Endodermal cell (in vitro differentiated cells): ENCODE measurements at regions not wholly inside any gene's neighbourhood (a gene's known extent, or its start where the extent isn't known, plus 50 kb on each side); places are given as distances from the start of the nearest gene placed in this dataset.

Source experiments
- DNase-seq: peaks from one replicate; pipeline ENCODE4 v3.0.0-alpha.2; 2017
- H3K27ac ChIP-seq: 2 replicates; pipeline ENCODE4 v1.5.1; 2013; ENCODE audit warnings: mild to moderate bottlenecking, low read depth, low read length, moderate library complexity
- H3K27me3 ChIP-seq: 2 replicates; pipeline ENCODE4 v1.6.1; 2013; ENCODE audit warnings: mild to moderate bottlenecking, low read length, moderate library complexity; ENCODE audit not compliant: insufficient read depth, control insufficient read depth, poor library complexity, severe bottlenecking
- H3K36me3 ChIP-seq: 2 replicates; pipeline ENCODE4 v1.7.0; 2013; ENCODE audit warnings: mild to moderate bottlenecking, low read length, moderate library complexity; ENCODE audit not compliant: control insufficient read depth, insufficient read depth
- H3K4me1 ChIP-seq: one replicate; pipeline ENCODE4 v1.7.0; 2013; ENCODE audit warnings: low read length; ENCODE audit not compliant: control insufficient read depth, insufficient read depth
- H3K4me3 ChIP-seq: 2 replicates; pipeline ENCODE4 v1.5.1; 2013; ENCODE audit warnings: mild to moderate bottlenecking, low read length, moderate library complexity
- H3K9ac ChIP-seq: 2 replicates; pipeline ENCODE4 v1.6.1; 2013; ENCODE audit warnings: mild to moderate bottlenecking, low read length, moderate library complexity; ENCODE audit not compliant: poor library complexity, severe bottlenecking; ENCODE audit errors: extremely low read depth
- H3K9me3 ChIP-seq: 2 replicates; pipeline ENCODE4 v1.6.1; 2013; ENCODE audit warnings: mild to moderate bottlenecking, low read length, moderate library complexity; ENCODE audit not compliant: control insufficient read depth
- H3K27ac Mint-ChIP-seq: 2 replicates; pipeline ENCODE4 v1.8.0; 2020; ENCODE audit warnings: mixed read lengths
- H3K27me3 Mint-ChIP-seq: 2 replicates; pipeline ENCODE4 v1.8.0; 2021; ENCODE audit warnings: mild to moderate bottlenecking, mixed read lengths; ENCODE audit not compliant: insufficient read depth
- H3K36me3 Mint-ChIP-seq: 2 replicates; pipeline ENCODE4 v1.8.0; 2020; ENCODE audit warnings: low read depth, mixed read lengths
- H3K4me1 Mint-ChIP-seq: 2 replicates; pipeline ENCODE4 v1.8.0; 2020; ENCODE audit warnings: mixed read lengths
- H3K4me3 Mint-ChIP-seq: 2 replicates; pipeline ENCODE4 v1.8.0; 2020; ENCODE audit warnings: mild to moderate bottlenecking, moderate library complexity, mixed read lengths
- H3K9me3 Mint-ChIP-seq: 2 replicates; pipeline ENCODE4 v1.8.0; 2020; ENCODE audit warnings: mild to moderate bottlenecking, mixed read lengths
- CTCF ChIP-seq: fragments of 200-600 bp; sonication (generic); conservative IDR thresholded peaks from 2 replicates; pipeline ENCODE4 v1.5.0; 2021; ENCODE audit warnings: antibody characterized with exemption, mild to moderate bottlenecking
- WGBS, 2 experiments: methylation state at CpG; one replicate each; pipeline versions ENCODE4 v1.1.5 to v1.1.7; 2013; ENCODE audit warnings: missing lambda C conversion rate in 2 of 2, mixed read lengths in 1 of 2; ENCODE audit not compliant: insufficient coverage in 1 of 2, insufficient read length in 1 of 2; 5-methylcytosine and 5-hydroxymethylcytosine counted together

GRCh38 chr4:125681240-125681639, 366.5 kb downstream of the FAT4 start:
- Mint-ChIP-seq H3K9me3 (no peaks in the 10 kb centered on the region), H3K36me3 (no peaks in the 10 kb centered on the region), H3K4me3 (no peak overlapping the region), H3K4me1 (peaks cover 4% of the 10 kb centered on the region), H3K27ac (no peak overlapping the region), H3K27me3 (no peaks in the 10 kb centered on the region)
- 89 to 93% methylated on average over 1 of the region's 1 CpG for WGBS, 2 experiments
- Histone ChIP-seq H3K27ac (no peak overlapping the region), H3K27me3 (no peaks in the 10 kb centered on the region), H3K4me1 (no peaks in the 10 kb centered on the region), H3K36me3 (no peaks in the 10 kb centered on the region), H3K4me3 (no peak overlapping the region), H3K9ac (no peak overlapping the region), H3K9me3 (no peaks in the 10 kb centered on the region)
- DNase-seq = no peak
- TF ChIP-seq CTCF = no peak

GRCh38 chr4:125682730-125683129, 368.0 kb downstream of the FAT4 start:
- no peak for DNase-seq
- Histone ChIP-seq H3K27me3 (no peaks in the 10 kb centered on the region), H3K4me1 (no peaks in the 10 kb centered on the region), H3K4me3 (no peak overlapping the region), H3K36me3 (no peaks in the 10 kb centered on the region), H3K9ac (no peak overlapping the region), H3K9me3 (no peaks in the 10 kb centered on the region), H3K27ac (no peak overlapping the region)
- no peak for TF ChIP-seq CTCF
- no peaks in the 10 kb centered on the region for H3K36me3 Mint-ChIP-seq
- peaks cover 4% of the 10 kb centered on the region for H3K4me1 Mint-ChIP-seq
- no peaks in the 10 kb centered on the region for H3K9me3 Mint-ChIP-seq
- no peak overlapping the region for H3K27ac Mint-ChIP-seq
- H3K4me3 Mint-ChIP-seq = no peak overlapping the region
- WGBS, 2 experiments = 95 to 96% methylated on average over 8 to 18 of the region's 18 CpGs
- no peaks in the 10 kb centered on the region for H3K27me3 Mint-ChIP-seq

- H3K27ac Mint-ChIP-seq = no peak overlapping the region
- no peak overlapping the region for H3K4me3 ChIP-seq
- 96% methylated on average over 1 of the region's 3 CpGs; no CpG with 5 or more reads in 1 of the 2 experiments for WGBS, 2 experiments
Measured at GRCh38 chr4:125688841-125689240, 374.1 kb downstream of the FAT4 start.

More at GRCh38 chr4:125688841-125689240, 374.1 kb downstream of the FAT4 start:
- TF ChIP-seq CTCF = no peak
- no peaks in the 10 kb centered on the region for H3K9me3 Mint-ChIP-seq
- no peak overlapping the region for H3K9ac ChIP-seq
- H3K4me1 Mint-ChIP-seq = peaks cover 4% of the 10 kb centered on the region
- no peaks in the 10 kb centered on the region for H3K36me3 ChIP-seq
- no peak for DNase-seq
- no peaks in the 10 kb centered on the region for H3K36me3 Mint-ChIP-seq
- no peak overlapping the region for H3K27ac ChIP-seq
- no peak overlapping the region for H3K4me3 Mint-ChIP-seq
- H3K27me3 Mint-ChIP-seq = no peaks in the 10 kb centered on the region
- H3K4me1 ChIP-seq = no peaks in the 10 kb centered on the region
- no peaks in the 10 kb centered on the region for H3K27me3 ChIP-seq
- no peaks in the 10 kb centered on the region for H3K9me3 ChIP-seq
